Calu3 (cell line): ENCODE measurements at regions not wholly inside any gene's neighbourhood (a gene's known extent, or its start where the extent isn't known, plus 50 kb on each side); places are given as distances from the start of the nearest gene placed in this dataset.

Experiments
- BruUV-seq: library from RNA; stranded (reverse); fragments of 400-500 nt; replicated peaks from 2 replicates; lab custom pipeline; 2021; lab: Mats Ljungman, UMichigan
- CTCF ChIA-PET: fragments of 300-600 bp; sonication (Branson Sonifier 250); formaldehyde crosslinking; loops from one replicate; lab custom pipeline; 2022; ENCODE audit warnings: antibody characterized with exemption; lab: Charles Lee
- DNase-seq: peaks from one replicate; pipeline ENCODE4 v3.0.0; 2022
- H3K27ac Mint-ChIP-seq: one replicate; pipeline ENCODE4 v1.8.0; 2022; ENCODE audit warnings: mixed read lengths; ENCODE audit not compliant: unreplicated experiment
- H3K27me3 Mint-ChIP-seq: one replicate; pipeline ENCODE4 v1.8.0; 2022; ENCODE audit warnings: mixed read lengths; ENCODE audit not compliant: unreplicated experiment
- H3K36me3 Mint-ChIP-seq: one replicate; pipeline ENCODE4 v1.8.0; 2022; ENCODE audit warnings: mild to moderate bottlenecking, moderate library complexity, mixed read lengths; ENCODE audit not compliant: insufficient read depth, unreplicated experiment
- H3K4me1 Mint-ChIP-seq: one replicate; pipeline ENCODE4 v1.8.0; 2022; ENCODE audit warnings: mild to moderate bottlenecking, low read depth, mixed read lengths; ENCODE audit not compliant: unreplicated experiment
- H3K4me3 Mint-ChIP-seq: one replicate; pipeline ENCODE4 v1.8.0; 2022; ENCODE audit warnings: mild to moderate bottlenecking, low read depth, moderate library complexity, mixed read lengths; ENCODE audit not compliant: unreplicated experiment
- H3K9me3 Mint-ChIP-seq: one replicate; pipeline ENCODE4 v1.8.0; 2022; ENCODE audit warnings: low read depth, mixed read lengths; ENCODE audit not compliant: unreplicated experiment
- intact Hi-C: fragments of 100-400 bp; cut with micrococcal nuclease; formaldehyde crosslinking; loops from one replicate; pipeline ENCODE4 v1.10.0; 2022; ENCODE audit not compliant: unreplicated experiment
- TF ChIP-seq, protein P1 (sequence below): fragments of 200-600 bp; IDR thresholded peaks from one replicate; pipeline ENCODE4 v1.8.0; 2022; ENCODE audit warnings: antibody characterized with exemption; ENCODE audit not compliant: unreplicated experiment

DNA sequence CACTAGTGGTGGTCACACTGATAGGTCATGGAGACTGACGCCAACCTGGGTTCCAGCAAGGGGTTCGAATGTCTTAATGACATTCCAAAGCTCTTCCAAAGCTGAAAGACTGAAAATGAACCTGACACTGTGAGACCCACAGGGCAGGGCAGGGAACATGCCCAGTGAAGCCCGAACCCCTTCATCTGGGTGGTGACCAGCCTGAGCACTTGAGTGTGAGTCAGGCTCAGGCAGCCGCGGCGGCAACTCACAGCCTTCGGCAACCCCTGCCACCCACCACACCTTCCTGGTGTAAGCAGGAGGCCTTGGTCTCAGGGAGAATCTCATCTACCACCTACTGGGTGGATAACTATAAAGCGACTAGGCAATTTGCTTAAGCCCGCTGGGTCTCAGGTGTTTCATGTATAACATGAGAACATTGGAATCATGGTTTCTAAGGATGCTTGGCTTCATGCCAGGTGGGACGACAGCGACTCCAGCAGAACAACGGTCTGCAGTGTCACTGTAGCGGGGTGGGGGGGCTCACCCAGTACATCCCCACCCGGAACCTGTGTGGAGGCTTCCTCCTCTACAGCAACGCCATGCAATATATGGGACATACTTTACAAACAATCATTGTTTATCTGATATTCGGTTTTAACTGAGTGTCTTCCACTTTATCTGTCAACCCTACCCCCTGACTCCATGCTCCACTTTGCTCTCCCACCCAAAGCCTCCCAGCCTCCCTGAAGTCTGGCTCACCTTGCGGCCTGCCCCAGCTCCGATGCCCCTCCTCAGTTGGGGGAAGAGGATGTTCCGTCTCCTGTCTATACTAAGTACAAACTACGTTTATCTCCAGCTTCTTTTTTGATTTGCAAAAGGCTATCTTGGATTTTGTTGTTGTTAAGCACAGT is 125.0 kb upstream of the MEF2A start:
- Mint-ChIP-seq H3K4me3 (no peak overlapping the region), H3K4me1 (peaks cover 28% of the 10 kb centered on the region), H3K9me3 (no peaks in the 10 kb centered on the region), H3K36me3 (peaks cover 8% of the 10 kb centered on the region), H3K27me3 (no peaks in the 10 kb centered on the region), H3K27ac (no peak overlapping the region)
- TF ChIP-seq, protein P1, sequence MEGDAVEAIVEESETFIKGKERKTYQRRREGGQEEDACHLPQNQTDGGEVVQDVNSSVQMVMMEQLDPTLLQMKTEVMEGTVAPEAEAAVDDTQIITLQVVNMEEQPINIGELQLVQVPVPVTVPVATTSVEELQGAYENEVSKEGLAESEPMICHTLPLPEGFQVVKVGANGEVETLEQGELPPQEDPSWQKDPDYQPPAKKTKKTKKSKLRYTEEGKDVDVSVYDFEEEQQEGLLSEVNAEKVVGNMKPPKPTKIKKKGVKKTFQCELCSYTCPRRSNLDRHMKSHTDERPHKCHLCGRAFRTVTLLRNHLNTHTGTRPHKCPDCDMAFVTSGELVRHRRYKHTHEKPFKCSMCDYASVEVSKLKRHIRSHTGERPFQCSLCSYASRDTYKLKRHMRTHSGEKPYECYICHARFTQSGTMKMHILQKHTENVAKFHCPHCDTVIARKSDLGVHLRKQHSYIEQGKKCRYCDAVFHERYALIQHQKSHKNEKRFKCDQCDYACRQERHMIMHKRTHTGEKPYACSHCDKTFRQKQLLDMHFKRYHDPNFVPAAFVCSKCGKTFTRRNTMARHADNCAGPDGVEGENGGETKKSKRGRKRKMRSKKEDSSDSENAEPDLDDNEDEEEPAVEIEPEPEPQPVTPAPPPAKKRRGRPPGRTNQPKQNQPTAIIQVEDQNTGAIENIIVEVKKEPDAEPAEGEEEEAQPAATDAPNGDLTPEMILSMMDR, result no peak
- no TSS peak for BruUV-seq
- intact Hi-C loops, result no loop called here
- DNase-seq, result no peak
- CTCF ChIA-PET, result no interaction called here

DNA sequence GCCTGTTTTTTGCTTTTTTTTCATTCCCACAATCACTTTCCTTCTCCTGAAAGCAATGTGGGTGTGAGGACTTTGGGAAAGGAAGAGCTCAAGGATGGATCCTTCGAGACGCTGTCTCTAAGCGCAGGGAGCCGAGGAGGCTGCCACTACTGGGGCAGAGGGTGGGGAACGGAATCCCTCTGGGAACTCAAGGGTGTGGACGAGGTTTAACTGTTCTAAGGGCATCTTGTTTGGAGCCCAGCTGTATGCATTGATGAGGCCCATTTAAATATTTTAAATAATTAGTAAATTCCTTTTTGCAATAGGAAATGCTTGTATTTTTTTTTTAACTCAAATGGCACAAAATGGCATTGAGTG is 124.4 kb upstream of the MEF2A start:
- BruUV-seq, result no TSS peak
- Mint-ChIP-seq H3K27me3 (no peaks in the 10 kb centered on the region), H3K4me3 (no peak overlapping the region), H3K4me1 (peaks cover 27% of the 10 kb centered on the region), H3K27ac (no peak overlapping the region), H3K36me3 (peaks cover 8% of the 10 kb centered on the region), H3K9me3 (no peaks in the 10 kb centered on the region)
- intact Hi-C loops, result no loop called here
- CTCF ChIA-PET, result no interaction called here
- no peak for DNase-seq
- TF ChIP-seq, protein P1, result no peak

DNA sequence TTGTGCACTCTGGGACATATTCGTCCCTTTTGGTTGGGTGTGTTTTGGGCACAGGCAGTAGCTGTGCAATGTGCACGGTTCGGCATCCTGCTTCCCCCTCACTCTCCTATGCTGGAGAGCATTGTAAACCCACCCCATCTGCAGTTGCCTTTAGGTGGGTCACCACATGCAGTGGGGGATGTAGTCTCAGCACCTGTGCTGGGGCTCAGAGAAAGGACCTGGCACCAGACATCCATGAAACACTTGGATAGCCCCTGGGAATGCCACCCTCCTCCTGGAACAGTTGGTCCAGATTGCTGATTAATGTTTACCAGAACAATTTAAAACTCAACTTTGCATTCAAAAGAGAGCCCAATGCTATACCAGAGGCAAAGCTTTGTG is 123.9 kb upstream of the MEF2A start:
- Mint-ChIP-seq H3K9me3 (no peaks in the 10 kb centered on the region), H3K27ac (peak overlapping the region; percentile 80), H3K27me3 (no peaks in the 10 kb centered on the region), H3K36me3 (peaks cover 8% of the 10 kb centered on the region), H3K4me3 (no peak overlapping the region), H3K4me1 (peaks cover 27% of the 10 kb centered on the region)
- TF ChIP-seq, protein P1, result no peak
- no TSS peak for BruUV-seq
- intact Hi-C loops, result no loop called here
- no peak for DNase-seq
- CTCF ChIA-PET, result interaction anchor here (1.0 to 2.0 kb wide), 2 partner anchors 13 to 263 kb away, joined by 3 to 5 read pairs; no protein-coding TSS in a partner anchor

DNA sequence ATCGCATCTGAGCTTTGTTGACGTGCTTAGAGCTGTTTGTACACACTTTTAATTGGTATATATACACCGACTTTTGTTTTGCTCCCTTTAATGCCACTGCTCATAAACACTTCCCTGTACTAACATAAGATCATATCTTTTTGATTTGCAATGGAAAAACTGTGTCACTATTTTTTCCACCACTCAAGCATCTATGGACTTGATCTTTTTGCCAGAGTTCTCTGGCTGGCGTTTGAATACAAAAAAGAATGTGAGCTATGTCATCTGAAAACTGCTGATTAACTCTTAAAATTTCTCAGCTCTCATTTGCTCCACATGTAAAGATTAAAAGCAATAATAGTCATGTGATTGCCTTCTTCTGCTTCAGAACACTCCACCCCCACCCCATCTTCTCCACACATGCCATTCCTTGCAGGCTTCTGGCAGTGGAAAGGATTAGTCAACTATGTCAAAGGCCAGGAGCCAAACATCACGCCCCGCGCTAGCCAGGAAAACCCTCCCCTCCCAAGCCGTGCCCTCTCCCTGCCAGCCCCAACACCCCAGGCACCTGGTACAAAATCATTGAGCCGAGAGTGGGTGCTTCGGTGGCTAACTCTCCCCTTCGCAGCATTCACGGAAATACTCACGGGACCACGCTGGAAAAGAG is 123.4 kb upstream of the MEF2A start:
- BruUV-seq, result no TSS peak
- CTCF ChIA-PET, result interaction anchor here (0.7 to 2.0 kb wide), 3 partner anchors 13 to 262 kb away, joined by 3 to 5 read pairs (median 4); no protein-coding TSS in a partner anchor
- Mint-ChIP-seq H3K9me3 (no peaks in the 10 kb centered on the region), H3K27me3 (no peaks in the 10 kb centered on the region), H3K4me1 (peaks cover 27% of the 10 kb centered on the region), H3K36me3 (peaks cover 8% of the 10 kb centered on the region), H3K27ac (peak overlapping the region; percentile 80), H3K4me3 (peak overlapping the region; percentile 43)
- DNase-seq, result peak; percentile 57
- TF ChIP-seq, protein P1, result no peak
- intact Hi-C loops, result no loop called here
